Cerebellar cortex (tissue), 1 donor: ENCODE measurements at regions not wholly inside any gene's neighbourhood (a gene's known extent, or its start where the extent isn't known, plus 50 kb on each side); places are given as distances from the start of the nearest gene placed in this dataset.

ENCODE experiments used
- DNase-seq: peaks from one replicate; pipeline ENCODE4 v3.0.0-alpha.2; 2015; ENCODE audit warnings: low spot score

DNA sequence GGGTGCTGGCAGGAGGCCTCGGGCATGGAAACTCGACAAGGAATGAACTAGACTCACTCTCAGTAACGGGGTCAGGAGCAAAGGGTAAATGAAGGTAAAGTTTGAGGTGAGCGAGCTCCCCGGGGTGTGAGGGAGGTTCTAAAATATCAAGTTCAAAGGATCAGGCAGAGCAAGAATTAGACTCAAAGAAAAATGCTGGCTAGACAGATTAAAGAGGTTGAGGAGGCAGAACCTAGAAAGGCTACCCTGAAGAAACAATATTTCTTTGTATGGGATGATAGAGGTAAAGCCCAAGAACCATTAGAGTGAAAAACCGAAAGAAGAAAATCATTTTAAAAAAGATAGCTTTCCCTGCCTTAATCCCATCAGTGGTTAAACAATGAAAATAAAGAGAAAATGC is 386.7 kb upstream of the MEF2C start:
- DNase-seq: no peak

DNA sequence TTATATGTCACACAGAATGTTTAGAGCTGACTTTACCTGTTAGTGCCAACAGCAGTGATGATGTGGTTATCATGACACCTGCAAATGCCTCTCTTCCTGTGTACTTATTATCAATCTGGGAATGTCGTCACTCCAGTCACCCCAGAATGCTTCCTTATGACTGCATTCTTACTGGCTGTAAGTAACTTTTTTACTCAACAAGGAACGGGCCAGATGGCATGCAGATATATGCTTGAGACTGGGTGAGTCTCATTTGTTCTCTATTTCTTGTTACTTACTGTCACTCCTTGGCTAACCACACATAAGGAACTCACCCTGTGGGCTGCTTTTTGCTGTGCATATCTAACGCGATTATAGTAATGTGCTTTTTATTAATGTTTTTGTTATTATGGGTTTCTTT is 385.5 kb upstream of the MEF2C start:
- no peak for DNase-seq

DNA sequence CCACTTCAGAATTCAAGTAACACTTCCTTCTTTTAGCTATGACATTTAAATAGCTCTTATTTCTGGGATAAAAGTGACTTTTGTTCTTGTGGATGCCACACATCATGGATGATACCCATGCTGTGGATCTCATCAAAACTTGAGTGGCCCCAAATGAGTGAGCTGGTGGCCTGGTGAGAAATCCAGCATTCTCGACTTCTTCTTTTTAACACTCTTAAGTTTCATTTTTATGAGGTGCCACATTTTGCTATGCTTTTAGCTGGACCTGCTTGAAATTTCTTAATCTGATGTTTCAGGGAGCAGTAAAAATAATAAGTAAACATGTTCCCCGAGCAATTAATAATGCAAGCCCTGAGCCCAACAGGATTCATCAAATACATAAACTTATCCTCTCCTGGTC is 384.8 kb upstream of the MEF2C start:
- no peak for DNase-seq

DNA sequence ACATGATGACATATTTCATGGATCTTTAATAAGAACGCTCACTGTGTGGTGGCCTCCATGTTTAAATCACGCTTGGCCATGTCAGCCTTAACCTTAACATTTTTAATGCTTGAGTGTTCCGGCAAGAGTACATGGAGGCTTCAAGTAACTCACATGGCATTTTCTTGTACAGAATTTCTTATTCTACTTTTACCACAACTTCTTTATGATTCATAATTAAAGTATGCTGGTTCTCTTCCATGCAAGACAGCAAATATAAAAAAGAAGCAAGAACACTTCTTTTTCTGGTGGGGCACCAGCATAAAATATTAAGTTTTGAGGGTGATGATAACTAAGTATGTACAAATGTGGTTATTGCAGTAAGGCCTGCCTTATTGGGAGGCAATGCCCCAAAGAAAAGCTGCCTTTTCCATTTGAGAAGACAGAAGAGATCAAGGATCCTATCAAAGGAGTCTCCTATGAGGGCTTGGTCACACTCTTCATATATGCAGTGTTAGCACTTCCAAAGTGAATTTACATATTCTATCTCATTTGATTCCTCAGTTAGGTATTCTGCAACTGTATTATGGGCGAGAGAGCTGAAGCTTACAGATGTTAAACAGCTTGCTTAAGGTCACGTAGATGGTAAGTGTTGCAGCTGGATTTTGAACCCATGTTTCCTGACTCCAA is 382.7 kb upstream of the MEF2C start:
- no peak for DNase-seq

DNA sequence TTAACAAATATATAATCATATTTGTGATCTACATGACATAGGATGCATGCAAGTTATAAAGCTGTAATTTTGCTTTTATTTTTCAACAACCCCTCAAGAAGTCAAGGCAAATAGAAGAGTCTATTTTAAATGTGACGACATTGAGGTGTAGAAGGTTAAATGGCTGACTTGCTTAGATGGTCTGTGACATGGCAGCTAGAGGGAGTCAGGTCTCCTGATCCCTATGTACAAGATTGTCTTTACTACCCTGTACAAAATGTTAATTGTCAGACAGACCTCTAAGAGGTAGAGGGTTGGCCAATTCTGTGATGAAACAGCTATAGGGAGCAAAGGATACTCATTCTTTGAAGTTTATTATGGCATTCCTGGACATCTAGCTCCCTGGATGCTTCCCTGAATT is 380.9 kb upstream of the MEF2C start:
- DNase-seq: no peak

DNA sequence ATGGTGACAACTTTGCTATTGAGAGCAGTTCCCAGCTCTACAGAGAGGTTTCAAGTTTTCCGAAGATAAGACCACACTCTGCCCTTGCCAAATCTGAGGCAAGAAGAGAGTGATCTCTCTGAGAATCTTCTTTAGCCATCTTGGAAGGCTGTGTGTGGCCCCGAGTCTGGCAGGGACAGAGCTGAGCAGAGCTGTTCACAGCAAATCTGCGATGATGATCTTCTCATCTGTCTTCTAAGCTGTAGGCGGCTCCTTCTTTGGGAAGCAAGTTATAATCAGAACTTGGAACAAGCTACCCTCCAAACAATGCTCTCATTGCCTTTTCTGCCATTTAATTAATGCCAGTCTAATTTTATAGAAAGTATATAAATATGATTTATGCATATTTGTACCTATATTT is 379.0 kb upstream of the MEF2C start:
- no peak for DNase-seq

DNA sequence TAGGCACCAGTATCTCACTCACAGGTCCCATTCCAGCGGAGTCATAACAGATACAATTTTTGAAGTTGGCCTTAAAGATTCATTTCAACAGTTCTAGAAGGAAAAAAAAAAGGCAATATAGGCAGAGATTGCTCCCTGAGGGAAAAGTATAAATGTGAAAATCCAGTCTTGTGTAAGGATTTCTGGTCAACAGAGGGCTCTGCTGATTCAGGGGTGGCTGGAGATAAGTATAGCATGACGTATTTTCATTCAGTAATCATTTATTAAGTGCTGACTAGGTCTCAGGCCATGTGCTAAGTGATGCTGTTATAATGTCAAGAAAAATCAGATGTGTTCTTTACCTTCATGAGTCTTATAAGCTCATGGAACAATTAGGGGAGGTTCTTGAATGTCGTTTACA is 377.3 kb upstream of the MEF2C start:
- DNase-seq: no peak

DNA sequence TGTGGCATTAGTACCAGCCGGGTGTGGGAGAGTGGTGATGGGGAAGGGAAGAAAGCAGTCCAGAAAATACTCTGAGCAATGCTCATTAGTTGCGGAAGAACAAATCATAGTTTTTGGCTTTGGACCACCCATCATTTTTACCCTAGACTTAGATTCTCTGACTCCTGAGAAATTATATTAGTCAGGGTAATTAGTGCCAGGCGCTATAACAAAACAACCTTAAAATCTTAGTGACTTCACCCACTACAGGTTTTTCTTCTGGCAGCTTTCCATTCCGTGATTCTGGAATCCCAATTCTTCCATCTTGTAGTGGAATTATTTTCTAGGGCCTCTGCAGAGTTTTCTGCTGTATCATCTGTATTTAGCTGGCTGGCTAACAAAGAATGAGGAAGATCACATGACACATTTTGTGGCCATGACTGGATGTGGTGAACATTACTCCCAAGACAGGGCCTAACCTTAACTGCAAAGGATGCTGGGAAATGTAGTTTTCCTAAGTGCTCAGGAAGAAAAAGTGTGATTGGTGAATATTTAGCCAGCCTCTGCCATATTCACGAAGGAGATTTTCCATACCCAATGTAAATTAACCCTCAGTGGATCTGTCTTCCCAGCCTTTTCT is 373.0 kb upstream of the MEF2C start:
- no peak for DNase-seq

DNA sequence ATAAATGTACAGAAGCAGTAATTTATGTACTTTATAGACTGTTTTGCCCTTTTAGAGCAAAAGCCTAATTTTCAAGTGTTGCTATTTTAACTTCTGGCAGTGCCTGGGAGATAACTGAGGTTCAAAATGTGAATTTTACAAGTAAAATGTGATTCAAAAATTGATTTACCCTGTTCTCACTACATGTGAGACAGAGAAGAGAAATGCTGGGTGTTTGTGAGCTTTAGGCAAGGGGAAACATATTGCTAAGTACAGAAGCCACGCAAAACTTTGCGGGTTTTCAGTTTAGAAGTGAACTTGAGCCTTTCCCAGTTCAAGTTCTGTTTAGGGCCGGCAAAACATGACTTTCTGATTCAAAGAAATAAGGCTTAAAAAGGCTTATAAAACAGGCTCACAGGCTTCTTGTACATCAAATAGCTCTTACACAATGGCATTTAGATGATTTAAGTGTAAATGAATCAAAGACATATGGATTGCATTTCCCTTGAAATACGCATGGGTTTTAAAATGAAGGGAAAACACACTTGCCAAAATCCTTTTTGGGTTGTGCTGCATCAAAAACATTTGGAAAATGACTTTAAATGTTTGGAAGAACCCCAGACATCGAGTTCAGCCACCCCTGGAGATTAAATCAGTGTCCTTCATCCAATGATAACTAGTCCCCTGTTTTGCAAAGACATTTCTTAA is 370.8 kb upstream of the MEF2C start:
- no peak for DNase-seq

DNA sequence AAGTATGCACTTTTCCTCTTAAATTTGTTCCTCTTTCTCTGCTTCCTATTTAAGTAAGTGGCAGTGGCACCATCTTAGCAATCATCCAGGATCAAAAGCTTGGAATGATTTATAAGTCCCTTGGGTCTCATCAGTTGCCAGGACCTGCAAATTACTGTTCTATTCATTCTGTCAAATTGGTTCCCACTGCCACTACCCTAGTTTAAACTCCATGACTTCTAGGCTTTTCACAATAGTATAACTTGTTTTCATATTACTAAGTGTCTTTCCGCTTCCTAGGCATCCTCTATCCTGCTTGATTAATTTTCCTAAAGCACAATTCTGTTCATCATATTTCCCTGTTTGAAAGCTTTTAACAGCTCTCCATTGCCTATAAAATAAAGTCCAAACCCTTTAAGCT is 363.9 kb upstream of the MEF2C start:
- no peak for DNase-seq

DNA sequence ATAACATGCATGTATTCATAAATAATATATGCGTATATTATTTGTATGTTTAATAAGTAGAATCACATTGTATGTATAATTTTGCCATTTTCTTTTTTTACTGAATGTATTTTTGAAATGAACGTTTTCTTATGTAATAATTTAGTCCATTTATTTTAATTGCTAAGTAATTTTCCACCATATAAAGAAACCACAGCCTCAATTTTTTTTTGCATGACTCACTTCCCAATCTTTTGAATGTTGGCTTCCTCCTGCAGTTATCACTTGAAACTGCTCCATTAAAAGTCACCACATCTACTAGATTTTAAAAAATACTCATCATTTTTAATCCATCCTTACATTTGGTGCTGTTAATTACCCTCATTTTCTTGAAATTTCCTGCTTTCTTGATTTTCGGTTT is 363.3 kb upstream of the MEF2C start:
- no peak for DNase-seq

DNA sequence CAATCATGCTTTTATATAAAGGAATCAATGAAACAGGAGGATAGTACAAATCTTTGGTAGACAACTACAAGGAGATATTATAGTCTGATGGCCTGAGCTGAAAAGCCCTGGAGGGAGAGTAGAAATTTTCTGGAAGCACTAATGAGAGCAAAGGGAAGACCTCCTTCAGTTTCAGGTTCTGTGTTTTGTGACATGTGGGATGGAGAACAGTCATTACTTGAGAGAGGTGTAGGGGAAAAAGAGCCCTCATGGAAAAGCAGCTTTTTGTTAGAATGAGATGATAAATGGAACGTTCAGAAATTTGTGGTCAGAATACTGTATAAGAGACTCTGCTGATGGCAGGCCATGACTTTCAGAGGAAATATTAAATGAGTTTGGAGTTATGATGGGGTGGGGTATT is 360.6 kb upstream of the MEF2C start:
- DNase-seq: no peak

DNA sequence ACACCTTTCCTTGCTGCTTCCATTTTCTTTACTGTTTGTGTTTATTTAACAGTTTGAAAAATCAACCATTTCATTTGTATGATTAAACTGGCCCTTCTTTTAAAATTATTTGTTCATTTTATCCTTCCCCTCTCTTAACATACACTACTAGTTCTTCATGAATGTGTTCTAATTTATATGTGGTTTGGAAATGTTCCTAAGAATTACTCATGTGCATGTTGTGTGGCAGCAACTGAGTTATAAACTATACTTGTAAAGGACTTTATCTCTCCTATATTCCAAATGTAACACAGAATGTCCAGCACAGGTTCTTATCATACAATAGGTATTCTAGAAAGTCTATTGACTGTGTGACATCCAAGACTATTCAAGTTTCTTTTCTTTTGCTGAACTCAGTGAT is 358.2 kb upstream of the MEF2C start:
- DNase-seq: no peak

DNA sequence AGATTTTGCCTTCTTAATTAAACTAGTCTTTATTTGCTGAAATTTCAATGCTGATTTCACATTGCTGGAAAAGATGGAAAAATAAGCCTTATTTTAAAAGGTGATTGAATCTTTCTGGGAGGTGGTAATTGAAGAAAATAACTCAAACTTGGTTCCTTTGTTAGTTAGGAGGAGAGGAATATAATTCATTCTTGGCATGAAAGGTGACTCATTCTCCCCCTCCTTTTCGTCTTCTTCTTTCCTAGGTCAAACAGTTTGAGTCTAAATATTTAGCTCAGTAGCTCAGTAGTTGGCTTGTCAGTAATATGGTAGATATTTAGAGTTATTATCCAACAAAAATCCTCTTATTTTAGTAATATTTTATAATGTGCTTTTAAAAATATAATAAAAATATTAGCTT is 353.9 kb upstream of the MEF2C start:
- no peak for DNase-seq

DNA sequence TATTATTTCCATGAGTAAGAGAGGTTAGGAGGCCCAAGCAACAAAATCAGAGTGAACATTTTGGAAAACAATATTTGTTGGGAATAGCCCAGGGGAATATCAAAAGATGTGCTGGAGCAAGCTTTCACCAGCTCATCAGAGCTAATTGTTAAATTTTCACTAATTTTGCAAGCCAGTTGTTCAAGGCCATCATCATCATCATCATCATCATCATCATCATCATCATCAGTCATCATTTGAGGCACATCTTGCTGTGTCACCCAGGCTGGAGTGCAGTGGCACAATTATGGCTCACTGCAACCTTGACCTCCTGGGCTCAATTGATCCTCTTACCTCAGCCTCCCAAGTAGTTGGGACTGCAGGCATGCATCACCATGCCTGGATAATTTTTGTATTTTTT is 350.5 kb upstream of the MEF2C start:
- DNase-seq: no peak

DNA sequence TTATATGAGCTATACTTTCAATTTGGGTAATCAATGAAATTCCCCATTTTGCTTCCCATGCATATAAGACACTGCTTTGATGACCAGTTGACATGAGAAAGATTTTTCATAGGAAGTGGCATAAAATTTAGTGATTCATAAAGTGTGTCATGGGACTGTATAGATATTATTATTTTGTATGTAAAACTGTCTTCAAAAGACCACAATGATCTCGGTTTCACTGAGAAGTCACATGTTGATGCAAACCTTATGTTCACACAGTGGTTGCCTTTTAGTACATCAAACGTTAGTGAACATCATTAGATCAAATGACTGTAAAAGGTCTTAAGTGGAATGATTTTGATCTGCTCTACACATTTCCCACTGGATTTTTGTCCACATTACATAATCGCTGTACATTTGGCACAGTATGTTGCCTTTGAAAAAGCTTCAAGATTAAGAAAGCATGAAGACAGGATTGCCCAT is 349.2 kb upstream of the MEF2C start:
- no peak for DNase-seq

DNA sequence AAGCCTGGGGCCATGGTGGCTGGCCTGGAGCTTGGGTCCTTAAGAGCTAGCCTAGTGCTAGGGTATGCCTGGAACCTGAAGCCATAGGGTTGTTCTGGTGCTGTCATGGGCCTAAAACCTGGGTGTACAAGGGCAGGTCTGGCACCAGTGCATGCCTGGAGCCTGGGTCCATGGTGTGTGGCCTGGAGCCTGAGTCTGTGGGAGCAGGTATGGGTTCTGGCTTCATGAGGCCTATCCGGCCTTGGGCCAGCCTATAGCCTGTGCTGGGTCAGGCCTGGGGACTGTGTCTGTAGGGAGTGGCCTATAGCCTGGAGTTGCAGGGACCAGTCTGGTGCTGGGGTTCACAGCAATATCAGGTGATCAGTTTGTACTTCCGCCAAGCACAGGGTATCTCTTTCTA is 347.2 kb upstream of the MEF2C start:
- DNase-seq: no peak

DNA sequence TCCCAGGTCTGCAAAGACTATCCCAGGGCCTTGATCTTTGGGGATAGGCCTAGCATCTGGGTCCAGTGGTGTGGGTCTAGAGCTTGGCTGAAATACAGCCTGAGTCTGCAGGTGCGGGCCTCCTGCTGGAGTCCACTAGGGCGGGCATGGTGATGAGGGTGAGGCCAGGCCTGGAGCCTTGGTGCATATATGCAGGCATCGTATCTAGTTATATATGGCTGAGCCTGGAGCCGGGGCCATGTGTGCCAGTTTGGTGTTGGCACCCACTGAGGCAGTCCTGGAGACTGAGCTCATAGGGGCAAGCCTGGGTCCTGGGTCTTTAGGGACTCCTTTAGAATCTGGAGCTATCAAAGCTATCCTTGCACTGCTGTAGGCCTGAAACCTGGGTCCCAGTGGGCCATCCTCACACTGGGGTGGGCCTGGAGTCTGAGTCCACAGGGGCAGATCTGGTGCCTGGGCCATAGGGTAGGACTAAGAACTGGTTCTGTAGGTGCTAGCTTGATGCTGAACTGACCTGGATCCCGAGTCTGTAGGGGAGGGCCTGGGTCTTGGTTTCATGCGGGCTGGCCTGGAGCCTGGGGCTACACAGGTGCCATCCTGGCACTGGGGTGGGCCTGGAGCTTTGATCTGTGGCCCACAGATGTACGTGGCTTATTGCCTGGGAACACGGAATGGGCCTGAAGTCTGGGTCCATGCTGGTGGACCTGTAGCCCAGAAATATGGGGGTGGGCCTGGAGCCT is 346.5 kb upstream of the MEF2C start:
- DNase-seq: no peak

DNA sequence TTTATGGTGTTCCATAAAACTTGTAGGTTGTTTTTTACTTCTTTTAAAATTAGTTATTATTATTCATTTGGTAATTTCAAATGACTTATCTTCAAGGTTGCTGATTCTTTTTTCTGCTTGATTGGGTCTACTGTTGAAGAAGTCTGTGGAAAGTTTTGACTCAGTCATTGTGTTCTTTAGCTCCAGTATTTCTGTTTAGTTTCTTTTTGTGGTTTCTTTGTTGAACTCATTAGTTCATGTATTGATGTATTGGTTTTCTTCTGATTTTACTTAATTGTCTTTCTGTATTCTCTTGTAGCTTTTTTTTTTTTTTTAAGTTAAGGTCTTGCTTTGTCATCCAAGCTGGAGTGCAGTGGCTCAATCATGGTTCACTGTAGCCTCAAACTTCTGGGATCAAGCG is 345.4 kb upstream of the MEF2C start:
- no peak for DNase-seq

DNA sequence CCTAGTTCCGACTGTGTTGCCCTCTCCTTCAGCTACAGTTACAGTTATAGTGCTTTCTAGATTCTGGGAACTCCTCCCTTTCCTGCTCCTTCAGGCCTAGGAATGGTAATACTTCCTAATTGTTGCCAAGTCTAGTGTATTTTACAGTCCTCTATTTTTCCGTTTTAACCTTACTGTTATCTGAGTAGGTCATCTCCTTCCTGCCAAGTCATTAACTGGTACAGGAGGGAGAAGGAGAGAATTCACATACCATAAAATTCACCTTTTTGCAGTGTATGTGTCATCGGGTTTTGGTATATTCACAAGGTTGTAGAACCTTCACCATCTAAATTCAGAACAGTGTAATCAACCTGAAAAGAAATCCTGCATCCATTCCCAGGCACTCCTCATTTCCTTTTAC is 335.4 kb upstream of the MEF2C start:
- no peak for DNase-seq

DNA sequence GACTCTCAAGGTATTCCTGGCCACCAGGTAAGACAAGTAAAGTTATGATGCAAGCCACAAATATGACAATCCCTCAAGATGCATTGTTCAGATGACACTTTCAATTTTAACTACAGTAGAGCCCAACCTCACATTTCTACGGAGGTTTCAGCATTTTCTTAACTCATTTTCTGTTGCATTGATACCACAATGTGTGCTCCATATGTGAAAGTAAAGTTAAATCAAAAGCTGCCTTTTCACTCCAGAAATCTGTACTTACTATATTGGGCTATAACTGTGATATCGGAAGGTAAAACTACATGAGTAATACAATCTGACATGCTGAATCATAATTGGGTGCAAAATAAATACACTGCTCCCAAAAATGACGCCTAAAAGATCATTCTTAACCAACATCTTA is 333.6 kb upstream of the MEF2C start:
- DNase-seq: no peak

DNA sequence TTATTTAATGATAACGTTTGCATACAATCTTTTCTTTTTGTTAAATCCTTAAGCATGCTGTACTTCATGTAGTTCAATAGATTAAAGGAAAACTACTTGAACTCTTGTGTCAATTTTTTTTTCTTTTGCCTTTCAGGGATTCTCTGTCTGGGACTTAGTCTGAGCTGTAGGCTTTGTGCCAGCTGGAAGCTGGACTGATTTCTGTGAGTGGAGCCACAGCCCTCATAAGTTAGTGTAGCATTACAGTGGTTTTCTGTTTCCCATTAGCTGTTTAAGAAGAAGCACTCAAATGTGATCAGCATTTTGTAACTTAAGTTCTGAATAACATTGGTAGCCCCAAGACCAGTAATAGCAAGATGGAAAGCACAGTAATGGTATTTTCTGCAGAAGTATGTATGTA is 330.6 kb upstream of the MEF2C start:
- no peak for DNase-seq

DNA sequence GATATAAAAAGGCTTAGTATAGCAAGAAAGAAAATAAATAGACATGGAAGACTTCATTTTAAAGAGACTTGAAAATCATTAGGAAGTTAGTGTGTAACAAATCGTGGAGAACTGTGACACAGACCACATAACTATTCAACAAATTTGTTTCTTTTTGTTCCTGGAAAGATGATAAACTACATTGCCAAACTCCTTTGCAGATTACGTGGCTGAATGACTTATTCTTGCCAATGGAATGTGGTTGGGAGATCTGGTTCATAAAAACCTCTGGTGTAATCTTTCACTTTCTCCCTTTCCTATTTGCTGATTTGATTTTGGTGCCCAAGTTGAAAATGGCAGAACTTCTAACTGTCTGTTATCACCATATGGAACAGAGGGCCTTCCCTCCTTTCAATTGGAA is 328.9 kb upstream of the MEF2C start:
- DNase-seq: no peak
